ENCODE measurements at regions not wholly inside any gene's neighbourhood (a gene's known extent, or its start where the extent isn't known, plus 50 kb on each side); places are given as distances from the start of the nearest gene placed in this dataset.

DNA sequence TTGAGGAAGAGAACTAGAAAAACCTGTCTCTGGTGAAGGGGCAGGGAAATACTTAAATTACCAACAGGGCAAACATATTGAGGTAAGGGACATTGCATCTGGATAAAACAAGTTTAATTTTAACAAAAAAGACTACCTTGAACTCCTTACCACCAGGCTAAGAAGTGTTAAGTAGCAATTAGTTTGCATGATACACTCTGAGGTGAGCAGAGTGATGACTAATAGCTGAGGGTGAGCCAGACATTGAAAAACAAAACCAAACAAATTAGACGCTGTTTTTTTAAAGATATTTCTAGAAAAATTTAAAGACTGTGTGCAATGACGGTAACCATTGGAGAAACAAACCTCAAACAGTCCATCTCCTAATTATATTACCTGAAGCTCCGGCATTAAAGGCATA, 105.9 kb downstream of the ANKRD7 start:
- ATAC-seq (ENCODE audit: insufficient read depth, low read depth) = no peak
- Histone ChIP-seq H3K27me3 (ENCODE audit: insufficient read depth, low read length, poor library complexity) (no peaks in the 10 kb centered on the region), H3K4me2 (ENCODE audit: insufficient read depth, low read length) (no peak overlapping the region), H4K20me1 (ENCODE audit: insufficient read depth, low read length) (no peaks in the 10 kb centered on the region), H3K4me3 (ENCODE audit: low read depth in 1 of 2, low read length in 2 of 2) (no peak overlapping the region), H3K27ac (ENCODE audit: low read length) (no peak overlapping the region), H3K4me1 (ENCODE audit: insufficient read depth, low read length) (peaks cover 40% of the 10 kb centered on the region), H3K9ac (ENCODE audit: low read depth, low read length) (no peak overlapping the region), H3K9me3 (ENCODE audit: insufficient read depth, low read length, severe bottlenecking) (no peaks in the 10 kb centered on the region), H2AFZ (ENCODE audit: low read depth, low read length) (no peak overlapping the region), H3K36me3 (ENCODE audit: insufficient read depth, low read length) (no peaks in the 10 kb centered on the region), H3K79me2 (ENCODE audit: insufficient read depth, low read length) (no peaks in the 10 kb centered on the region)
- TF ChIP-seq CTCF (IDR thresholded peaks at IDR 0.05; ENCODE audit: borderline replicate concordance, extremely low read depth, low read length, poor library complexity, severe bottlenecking) = no peak
- no peak for TF ChIP-seq EZH2 (IDR thresholded peaks at IDR 0.05; ENCODE audit: borderline replicate concordance, low read depth, low read length, severe bottlenecking)
- DNase-seq = no peak

- TF ChIP-seq CTCF (IDR thresholded peaks at IDR 0.05; ENCODE audit: borderline replicate concordance, extremely low read depth, low read length, poor library complexity, severe bottlenecking) (no peak), EZH2 (IDR thresholded peaks at IDR 0.05; ENCODE audit: borderline replicate concordance, low read depth, low read length, severe bottlenecking) (no peak)
- Histone ChIP-seq H3K36me3 (ENCODE audit: insufficient read depth, low read length) (no peaks in the 10 kb centered on the region), H3K79me2 (ENCODE audit: insufficient read depth, low read length) (no peaks in the 10 kb centered on the region), H3K9me3 (ENCODE audit: insufficient read depth, low read length, severe bottlenecking) (no peaks in the 10 kb centered on the region), H3K9ac (ENCODE audit: low read depth, low read length) (no peak overlapping the region), H3K4me1 (ENCODE audit: insufficient read depth, low read length) (peaks cover 24% of the 10 kb centered on the region), H4K20me1 (ENCODE audit: insufficient read depth, low read length) (no peaks in the 10 kb centered on the region), H3K4me3 (ENCODE audit: low read depth in 1 of 2, low read length in 2 of 2) (no peak overlapping the region), H2AFZ (ENCODE audit: low read depth, low read length) (peak overlapping the region; percentile 8; the same call in 1 of the 2 replicates), H3K27me3 (ENCODE audit: insufficient read depth, low read length, poor library complexity) (no peaks in the 10 kb centered on the region), H3K4me2 (ENCODE audit: insufficient read depth, low read length) (no peak overlapping the region), H3K27ac (ENCODE audit: low read length) (no peak overlapping the region)
- ATAC-seq (ENCODE audit: insufficient read depth, low read depth) = no peak
- no peak for DNase-seq
Observed at GRCh38 chr7:118346748-118347147, 122.2 kb downstream of the ANKRD7 start.

DNA sequence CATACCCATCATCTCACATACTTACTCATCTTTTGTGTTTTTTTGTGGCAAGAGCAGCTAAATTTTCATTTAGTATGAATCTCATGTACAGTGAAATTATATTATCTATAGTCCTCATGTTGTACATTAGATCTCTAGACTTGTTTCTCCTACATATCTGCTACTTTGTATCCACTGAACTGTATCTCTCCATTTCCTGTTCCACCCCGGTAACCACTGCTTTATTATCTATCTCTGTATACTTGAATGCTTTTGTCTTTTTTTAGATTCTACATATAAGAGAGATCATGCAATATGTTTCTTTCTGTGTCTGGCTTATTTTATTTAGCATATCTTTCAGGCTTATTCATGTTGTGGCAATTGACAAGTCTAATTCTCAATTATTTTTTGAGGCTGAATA, 125.1 kb downstream of the ANKRD7 start:
- H3K4me3 ChIP-seq (ENCODE audit: low read depth in 1 of 2, low read length in 2 of 2) = no peak overlapping the region
- H3K27me3 ChIP-seq (ENCODE audit: insufficient read depth, low read length, poor library complexity) = no peaks in the 10 kb centered on the region
- no peaks in the 10 kb centered on the region for H3K36me3 ChIP-seq (ENCODE audit: insufficient read depth, low read length)
- H3K27ac ChIP-seq (ENCODE audit: low read length) = peak overlapping the region; percentile 33; the same call in 1 of the 2 replicates
- H3K9ac ChIP-seq (ENCODE audit: low read depth, low read length) = no peak overlapping the region
- H2AFZ ChIP-seq (ENCODE audit: low read depth, low read length) = no peak overlapping the region
- no peaks in the 10 kb centered on the region for H4K20me1 ChIP-seq (ENCODE audit: insufficient read depth, low read length)
- no peak overlapping the region for H3K4me2 ChIP-seq (ENCODE audit: insufficient read depth, low read length)
- TF ChIP-seq EZH2 (IDR thresholded peaks at IDR 0.05; ENCODE audit: borderline replicate concordance, low read depth, low read length, severe bottlenecking) (no peak), CTCF (IDR thresholded peaks at IDR 0.05; ENCODE audit: borderline replicate concordance, extremely low read depth, low read length, poor library complexity, severe bottlenecking) (no peak)
- DNase-seq (no peak), ATAC-seq (ENCODE audit: insufficient read depth, low read depth) (peak; percentile 52; the same call in 2 of the 3 replicates)
- H3K9me3 ChIP-seq (ENCODE audit: insufficient read depth, low read length, severe bottlenecking) = peaks cover under 1% of the 10 kb centered on the region
- peaks cover 27% of the 10 kb centered on the region for H3K4me1 ChIP-seq (ENCODE audit: insufficient read depth, low read length)
- H3K79me2 ChIP-seq (ENCODE audit: insufficient read depth, low read length) = no peaks in the 10 kb centered on the region

DNA sequence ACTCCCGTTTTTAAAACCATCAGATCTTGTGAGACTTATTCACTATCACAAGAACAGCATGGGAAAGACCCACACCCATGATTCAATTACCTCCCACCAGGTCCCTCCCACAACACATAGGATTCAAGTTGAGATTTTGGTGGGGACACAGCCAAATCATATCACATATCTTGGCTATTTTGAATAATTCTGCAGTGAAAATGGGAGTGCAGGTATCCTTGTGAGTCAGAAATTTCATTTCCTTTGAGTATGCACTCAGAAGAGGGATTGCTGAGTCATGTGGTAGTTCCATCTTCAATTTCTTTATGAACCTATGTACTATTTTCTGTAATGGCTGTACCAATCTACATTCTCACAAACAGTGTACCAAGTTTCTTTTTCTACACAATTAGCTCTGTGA, 125.8 kb downstream of the ANKRD7 start:
- no peaks in the 10 kb centered on the region for H3K79me2 ChIP-seq (ENCODE audit: insufficient read depth, low read length)
- TF ChIP-seq CTCF (IDR thresholded peaks at IDR 0.05; ENCODE audit: borderline replicate concordance, extremely low read depth, low read length, poor library complexity, severe bottlenecking) (no peak), EZH2 (IDR thresholded peaks at IDR 0.05; ENCODE audit: borderline replicate concordance, low read depth, low read length, severe bottlenecking) (no peak)
- H3K4me1 ChIP-seq (ENCODE audit: insufficient read depth, low read length) = peaks cover 27% of the 10 kb centered on the region
- H2AFZ ChIP-seq (ENCODE audit: low read depth, low read length) = no peak overlapping the region
- peaks cover 7% of the 10 kb centered on the region for H3K9me3 ChIP-seq (ENCODE audit: insufficient read depth, low read length, severe bottlenecking)
- H3K9ac ChIP-seq (ENCODE audit: low read depth, low read length) = no peak overlapping the region
- no peaks in the 10 kb centered on the region for H4K20me1 ChIP-seq (ENCODE audit: insufficient read depth, low read length)
- H3K27ac ChIP-seq (ENCODE audit: low read length) = peak overlapping the region; percentile 33; the same call in 1 of the 2 replicates
- DNase-seq (no peak), ATAC-seq (ENCODE audit: insufficient read depth, low read depth) (no peak)
- H3K4me2 ChIP-seq (ENCODE audit: insufficient read depth, low read length) = no peak overlapping the region
- H3K27me3 ChIP-seq (ENCODE audit: insufficient read depth, low read length, poor library complexity) = no peaks in the 10 kb centered on the region
- no peak overlapping the region for H3K4me3 ChIP-seq (ENCODE audit: low read depth in 1 of 2, low read length in 2 of 2)
- no peaks in the 10 kb centered on the region for H3K36me3 ChIP-seq (ENCODE audit: insufficient read depth, low read length)

All from DND-41 (cell line).